Muscle of arm (tissue), 1 donor: ENCODE measurements at regions not wholly inside any gene's neighbourhood (a gene's known extent, or its start where the extent isn't known, plus 50 kb on each side); places are given as distances from the start of the nearest gene placed in this dataset.

Experiments used
- DNase-seq: peaks from one replicate; pipeline ENCODE4 v3.0.0-alpha.2; 2013

GRCh38 chr22:34045311-34045710, 125.0 kb upstream of the LARGE1 start:
- DNase-seq, result no peak

- DNase-seq, result no peak
Observed at GRCh38 chr22:34055525-34056200, 135.4 kb upstream of the LARGE1 start.

- DNase-seq, result no peak
Observed at GRCh38 chr22:34057726-34058125, 137.4 kb upstream of the LARGE1 start.

- no peak for DNase-seq
Observed at GRCh38 chr22:34064696-34065095, 144.4 kb upstream of the LARGE1 start.

GRCh38 chr22:34067031-34067430, 146.8 kb upstream of the LARGE1 start:
- DNase-seq, result no peak

- no peak for DNase-seq
Observed at GRCh38 chr22:34068001-34068400, 147.7 kb upstream of the LARGE1 start.

- DNase-seq, result no peak
Observed at GRCh38 chr22:34070051-34070450, 149.8 kb upstream of the LARGE1 start.

GRCh38 chr22:34070531-34070930, 150.3 kb upstream of the LARGE1 start:
- DNase-seq, result no peak

GRCh38 chr22:34072585-34072984, 152.3 kb upstream of the LARGE1 start:
- DNase-seq, result no peak

GRCh38 chr22:34080433-34080832, 160.2 kb upstream of the LARGE1 start:
- DNase-seq, result no peak

- DNase-seq, result no peak
Observed at GRCh38 chr22:34096770-34097169, 176.5 kb upstream of the LARGE1 start.

GRCh38 chr22:34099278-34099677, 179.0 kb upstream of the LARGE1 start:
- DNase-seq, result no peak

GRCh38 chr22:34102633-34103032, 182.4 kb upstream of the LARGE1 start:
- no peak for DNase-seq

- DNase-seq, result no peak
Observed at GRCh38 chr22:34105461-34106062, 185.3 kb upstream of the LARGE1 start.

GRCh38 chr22:34108168-34108567, 187.9 kb upstream of the LARGE1 start:
- no peak for DNase-seq

- no peak for DNase-seq
Observed at GRCh38 chr22:34111210-34111824, 191.0 kb upstream of the LARGE1 start.

GRCh38 chr22:34113381-34113780, 193.1 kb upstream of the LARGE1 start:
- DNase-seq, result no peak

GRCh38 chr22:34114406-34114805, 194.1 kb upstream of the LARGE1 start:
- no peak for DNase-seq

GRCh38 chr22:34115722-34116121, 195.4 kb upstream of the LARGE1 start:
- DNase-seq, result no peak

- DNase-seq, result no peak
Observed at GRCh38 chr22:34116126-34116525, 195.8 kb upstream of the LARGE1 start.

- DNase-seq, result no peak
Observed at GRCh38 chr22:34122042-34122441, 201.8 kb upstream of the LARGE1 start.

- no peak for DNase-seq
Observed at GRCh38 chr22:34129691-34130486, 209.6 kb upstream of the LARGE1 start.

- no peak for DNase-seq
Observed at GRCh38 chr22:34135749-34136148, 215.5 kb upstream of the LARGE1 start.
